Kidney epithelial cell (primary cell): ENCODE measurements at regions not wholly inside any gene's neighbourhood (a gene's known extent, or its start where the extent isn't known, plus 50 kb on each side); places are given as distances from the start of the nearest gene placed in this dataset.

Source experiments
- DNase-seq: peaks from one replicate; pipeline ENCODE4 v3.0.0-alpha.2; 2010; ENCODE audit warnings: low read depth
- H3K27me3 ChIP-seq: 2 replicates; pipeline ENCODE4 v1.6.0; 2011; ENCODE audit warnings: low read length; ENCODE audit not compliant: control insufficient read depth, insufficient read depth
- H3K36me3 ChIP-seq: 2 replicates; pipeline ENCODE4 v1.5.1; 2011; ENCODE audit warnings: low read length; ENCODE audit not compliant: control insufficient read depth, insufficient read depth
- H3K4me3 ChIP-seq: 2 replicates; pipeline ENCODE4 v1.5.1; 2011; ENCODE audit warnings: low read depth, mild to moderate bottlenecking, control low read depth, low read length
- TF ChIP-seq, protein P1 (sequence below): IDR thresholded peaks from 2 replicates; pipeline ENCODE4 v1.5.1; 2011; ENCODE audit warnings: mild to moderate bottlenecking, moderate library complexity, low read length, control low read depth, inconsistent platforms; ENCODE audit not compliant: insufficient read depth, poor library complexity, severe bottlenecking

DNA sequence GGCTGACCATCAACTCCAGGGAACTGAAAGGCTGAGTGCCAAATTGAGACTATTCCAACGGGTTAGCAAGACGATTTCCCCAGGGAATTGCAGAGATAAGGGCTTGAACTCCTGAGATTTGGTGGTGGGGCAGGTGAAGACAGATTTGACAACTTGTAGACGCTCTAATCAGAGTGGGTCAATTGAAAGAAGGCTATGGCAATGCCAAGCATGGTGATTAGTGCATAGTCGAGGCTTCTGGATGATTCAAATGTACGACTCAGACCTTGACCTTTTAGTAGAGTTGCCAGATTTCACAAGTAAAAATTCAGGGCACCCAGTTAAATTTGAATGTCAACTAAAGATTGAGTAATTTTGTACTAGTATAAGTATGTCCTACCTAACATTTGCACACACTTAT is 302.1 kb upstream of the SPAG17 start:
- Histone ChIP-seq H3K27me3 (no peaks in the 10 kb centered on the region), H3K4me3 (no peak overlapping the region), H3K36me3 (no peaks in the 10 kb centered on the region)
- DNase-seq = no peak
- TF ChIP-seq, protein P1, sequence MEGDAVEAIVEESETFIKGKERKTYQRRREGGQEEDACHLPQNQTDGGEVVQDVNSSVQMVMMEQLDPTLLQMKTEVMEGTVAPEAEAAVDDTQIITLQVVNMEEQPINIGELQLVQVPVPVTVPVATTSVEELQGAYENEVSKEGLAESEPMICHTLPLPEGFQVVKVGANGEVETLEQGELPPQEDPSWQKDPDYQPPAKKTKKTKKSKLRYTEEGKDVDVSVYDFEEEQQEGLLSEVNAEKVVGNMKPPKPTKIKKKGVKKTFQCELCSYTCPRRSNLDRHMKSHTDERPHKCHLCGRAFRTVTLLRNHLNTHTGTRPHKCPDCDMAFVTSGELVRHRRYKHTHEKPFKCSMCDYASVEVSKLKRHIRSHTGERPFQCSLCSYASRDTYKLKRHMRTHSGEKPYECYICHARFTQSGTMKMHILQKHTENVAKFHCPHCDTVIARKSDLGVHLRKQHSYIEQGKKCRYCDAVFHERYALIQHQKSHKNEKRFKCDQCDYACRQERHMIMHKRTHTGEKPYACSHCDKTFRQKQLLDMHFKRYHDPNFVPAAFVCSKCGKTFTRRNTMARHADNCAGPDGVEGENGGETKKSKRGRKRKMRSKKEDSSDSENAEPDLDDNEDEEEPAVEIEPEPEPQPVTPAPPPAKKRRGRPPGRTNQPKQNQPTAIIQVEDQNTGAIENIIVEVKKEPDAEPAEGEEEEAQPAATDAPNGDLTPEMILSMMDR = no peak

- no peaks in the 10 kb centered on the region for H3K27me3 ChIP-seq
- H3K4me3 ChIP-seq = no peak overlapping the region
Observed at GRCh38 chr1:118486199-118486598, 301.2 kb upstream of the SPAG17 start.

DNA sequence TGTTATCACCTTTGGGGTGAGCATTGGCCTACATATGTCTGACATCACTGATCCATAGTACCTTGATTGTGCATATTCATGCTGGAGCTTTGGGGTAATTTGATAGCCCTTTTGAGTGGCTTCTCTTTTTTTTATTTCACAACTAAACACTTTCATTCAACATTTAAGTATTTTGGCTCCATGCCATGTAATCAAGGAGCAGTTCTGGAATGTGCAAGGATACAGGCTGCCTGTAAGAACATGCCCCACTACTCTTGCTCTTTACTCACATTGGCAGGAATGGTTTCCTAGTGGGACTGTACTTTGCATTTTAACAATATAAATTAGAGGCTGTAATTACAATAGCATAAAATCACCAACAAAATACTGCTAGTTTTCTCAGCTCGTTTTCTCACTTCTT is 300.7 kb upstream of the SPAG17 start:
- DNase-seq = no peak
- TF ChIP-seq, protein P1 = no peak
- H3K27me3 ChIP-seq = no peaks in the 10 kb centered on the region
- H3K36me3 ChIP-seq = no peaks in the 10 kb centered on the region
- no peak overlapping the region for H3K4me3 ChIP-seq

More at GRCh38 chr1:118486199-118486598, 301.2 kb upstream of the SPAG17 start:
- H3K36me3 ChIP-seq = no peaks in the 10 kb centered on the region
- no peak for DNase-seq
- TF ChIP-seq, protein P1 = no peak

GRCh38 chr1:118484893-118485292 is 299.9 kb upstream of the SPAG17 start:
- Histone ChIP-seq H3K36me3 (no peaks in the 10 kb centered on the region), H3K4me3 (no peak overlapping the region), H3K27me3 (no peaks in the 10 kb centered on the region)
- no peak for DNase-seq
- TF ChIP-seq, protein P1 = no peak

DNA sequence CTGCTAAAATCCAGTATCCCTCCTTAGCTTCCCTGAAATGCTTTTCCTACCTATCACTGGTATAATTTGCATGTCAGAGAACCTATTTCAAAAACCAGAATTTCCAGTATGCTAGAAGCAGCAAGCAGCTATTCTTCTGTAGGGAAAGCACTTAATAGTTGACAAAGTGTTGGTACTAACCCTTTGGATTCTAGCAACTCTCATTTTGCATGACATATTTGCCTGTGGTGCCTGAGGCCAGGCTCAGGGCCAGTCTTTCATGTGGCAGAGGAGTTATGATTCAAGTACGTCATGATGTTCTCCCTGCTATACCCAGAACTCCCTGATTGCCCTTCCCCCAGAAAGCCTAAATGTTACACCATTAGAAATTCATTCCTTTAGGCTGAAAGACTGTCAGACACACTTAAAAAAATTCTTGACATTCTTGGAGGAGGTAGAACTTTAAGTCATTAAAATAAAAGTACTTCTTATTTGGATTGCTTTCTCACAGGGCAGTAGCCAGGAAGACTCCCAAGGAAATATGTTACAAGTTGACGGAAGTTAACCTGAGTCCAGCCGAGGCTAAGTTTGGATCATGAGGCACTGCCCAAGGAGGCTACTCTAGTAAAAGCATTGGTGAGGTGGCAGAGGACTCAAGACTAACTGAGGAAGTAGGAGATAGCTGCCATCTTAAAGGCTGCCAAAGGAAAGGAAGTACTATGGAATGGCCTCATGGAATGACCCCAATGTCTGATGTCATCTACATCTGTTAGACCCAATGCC is 298.4 kb upstream of the SPAG17 start:
- Histone ChIP-seq H3K36me3 (no peaks in the 10 kb centered on the region), H3K4me3 (no peak overlapping the region), H3K27me3 (no peaks in the 10 kb centered on the region)
- no peak for DNase-seq
- TF ChIP-seq, protein P1 = no peak

GRCh38 chr1:118481126-118481525 is 296.1 kb upstream of the SPAG17 start:
- Histone ChIP-seq H3K4me3 (no peak overlapping the region), H3K27me3 (no peaks in the 10 kb centered on the region), H3K36me3 (no peaks in the 10 kb centered on the region)
- TF ChIP-seq, protein P1 = no peak
- DNase-seq = no peak
